Mesendoderm (in vitro differentiated cells): ENCODE measurements at regions not wholly inside any gene's neighbourhood (a gene's known extent, or its start where the extent isn't known, plus 50 kb on each side); places are given as distances from the start of the nearest gene placed in this dataset.

ENCODE experiments used
- DNase-seq: peaks from one replicate; pipeline ENCODE4 v3.0.0; 2013
- H2AK5ac ChIP-seq: 2 replicates; pipeline ENCODE4 v1.6.1; 2013; ENCODE audit warnings: low read length, inconsistent platforms
- H2BK120ac ChIP-seq: 2 replicates; pipeline ENCODE4 v1.6.1; 2013; ENCODE audit warnings: low read depth, mild to moderate bottlenecking, low read length, moderate library complexity, mixed read lengths
- H2BK15ac ChIP-seq: replicated peaks from 2 replicates; pipeline ENCODE4 v1.6.1; 2013; ENCODE audit warnings: low read depth, mild to moderate bottlenecking, moderate library complexity
- H2BK5ac ChIP-seq: 2 replicates; pipeline ENCODE4 v1.6.1; 2013; ENCODE audit warnings: low read length, inconsistent platforms
- H3K18ac ChIP-seq: 2 replicates; pipeline ENCODE4 v1.6.1; 2013; ENCODE audit warnings: mild to moderate bottlenecking, low read length, mixed read lengths
- H3K23ac ChIP-seq: one replicate; pipeline ENCODE4 v1.6.1; 2013; ENCODE audit warnings: low read length
- H3K27ac ChIP-seq: 2 replicates; pipeline ENCODE4 v1.5.1; 2013; ENCODE audit warnings: low read depth, mild to moderate bottlenecking, inconsistent platforms, low read length, moderate library complexity
- H3K27me3 ChIP-seq: 2 replicates; pipeline ENCODE4 v1.6.1; 2013; ENCODE audit warnings: low read length, control low read depth, mild to moderate bottlenecking, inconsistent platforms; ENCODE audit not compliant: insufficient read depth, poor library complexity
- H3K36me3 ChIP-seq: 2 replicates; pipeline ENCODE4 v1.6.1; 2013; ENCODE audit warnings: low read length, inconsistent platforms; ENCODE audit not compliant: control insufficient read depth, insufficient read depth
- H3K4ac ChIP-seq: one replicate; pipeline ENCODE4 v1.6.1; 2013; ENCODE audit warnings: low read depth, mild to moderate bottlenecking, low read length, moderate library complexity
- H3K4me1 ChIP-seq: 2 replicates; pipeline ENCODE4 v1.6.1; 2013; ENCODE audit warnings: low read depth, low read length, inconsistent platforms; ENCODE audit not compliant: control insufficient read depth
- H3K4me2 ChIP-seq: 2 replicates; pipeline ENCODE4 v1.6.1; 2013; ENCODE audit warnings: low read length
- H3K4me3 ChIP-seq: 2 replicates; pipeline ENCODE4 v1.5.1; 2013; ENCODE audit warnings: mild to moderate bottlenecking, low read length
- H3K56ac ChIP-seq: one replicate; pipeline ENCODE4 v1.6.1; 2013; ENCODE audit warnings: low read length
- H3K79me1 ChIP-seq: 2 replicates; pipeline ENCODE4 v1.6.1; 2013; ENCODE audit warnings: low read length, inconsistent platforms
- H3K79me2 ChIP-seq: 2 replicates; pipeline ENCODE4 v1.6.1; 2013; ENCODE audit warnings: mild to moderate bottlenecking, low read length; ENCODE audit not compliant: control insufficient read depth, insufficient read depth
- H3K9ac ChIP-seq: 2 replicates; pipeline ENCODE4 v1.6.1; 2013; ENCODE audit warnings: low read length, inconsistent platforms
- H4K5ac ChIP-seq: one replicate; pipeline ENCODE4 v1.6.1; 2013; ENCODE audit warnings: low read length
- H4K8ac ChIP-seq: one replicate; pipeline ENCODE4 v1.6.1; 2013; ENCODE audit warnings: low read depth, mild to moderate bottlenecking, control low read depth, low read length, moderate library complexity
- WGBS: extraction: QIAGEN DNeasy Blood & Tissue Kit; methylation state at CpG from one replicate; pipeline ENCODE4 v1.1.7; 2013; ENCODE audit warnings: low lambda C conversion rate, missing lambda C conversion rate; ENCODE audit not compliant: insufficient coverage; ENCODE audit errors: extremely low coverage; 5-methylcytosine and 5-hydroxymethylcytosine counted together

- H3K4me3 ChIP-seq, result no peak overlapping the region
- no peak overlapping the region for H3K27ac ChIP-seq
- DNase-seq, result no peak
- H4K5ac ChIP-seq, result no peak overlapping the region
- no peak overlapping the region for H2BK120ac ChIP-seq
- no peak overlapping the region for H4K8ac ChIP-seq
- H3K23ac ChIP-seq, result no peak overlapping the region
- no peak overlapping the region for H3K56ac ChIP-seq
- H3K27me3 ChIP-seq, result no peaks in the 10 kb centered on the region
- no peak overlapping the region for H3K9ac ChIP-seq
- H3K4ac ChIP-seq, result no peak overlapping the region
- no peak overlapping the region for H3K18ac ChIP-seq
- H3K79me2 ChIP-seq, result no peaks in the 10 kb centered on the region
- no peaks in the 10 kb centered on the region for H3K4me1 ChIP-seq
- no peaks in the 10 kb centered on the region for H3K79me1 ChIP-seq
- H2AK5ac ChIP-seq, result no peak overlapping the region
- no peak overlapping the region for H2BK15ac ChIP-seq
- H2BK5ac ChIP-seq, result no peak overlapping the region
- H3K4me2 ChIP-seq, result no peak overlapping the region
- no peaks in the 10 kb centered on the region for H3K36me3 ChIP-seq
Observed at GRCh38 chr3:180287703-180288102, 251.0 kb upstream of the PEX5L start.

- Histone ChIP-seq H3K4me3 (no peak overlapping the region), H3K9ac (no peak overlapping the region), H2BK5ac (no peak overlapping the region), H2BK120ac (no peak overlapping the region), H3K18ac (no peak overlapping the region), H2AK5ac (no peak overlapping the region), H4K8ac (no peak overlapping the region), H3K79me2 (no peaks in the 10 kb centered on the region), H3K79me1 (no peaks in the 10 kb centered on the region), H3K27me3 (no peaks in the 10 kb centered on the region), H2BK15ac (no peak overlapping the region), H3K27ac (no peak overlapping the region), H3K23ac (no peak overlapping the region), H4K5ac (no peak overlapping the region), H3K4me2 (no peak overlapping the region), H3K4ac (no peak overlapping the region), H3K36me3 (no peaks in the 10 kb centered on the region), H3K56ac (no peak overlapping the region), H3K4me1 (no peaks in the 10 kb centered on the region)
- no CpG with 5 or more reads among the region's 2 CpGs for WGBS
- no peak for DNase-seq
Observed at GRCh38 chr3:180288816-180289215, 252.1 kb upstream of the PEX5L start.

- Histone ChIP-seq H2BK5ac (no peak overlapping the region), H3K4me1 (no peaks in the 10 kb centered on the region), H3K4me3 (no peak overlapping the region), H3K4ac (no peak overlapping the region), H3K27ac (no peak overlapping the region), H3K56ac (no peak overlapping the region), H3K18ac (no peak overlapping the region), H3K79me1 (no peaks in the 10 kb centered on the region), H3K4me2 (no peak overlapping the region), H3K79me2 (no peaks in the 10 kb centered on the region), H2BK120ac (no peak overlapping the region), H3K23ac (no peak overlapping the region), H4K8ac (no peak overlapping the region), H3K27me3 (no peaks in the 10 kb centered on the region), H2BK15ac (no peak overlapping the region), H3K9ac (no peak overlapping the region), H2AK5ac (no peak overlapping the region), H3K36me3 (no peaks in the 10 kb centered on the region), H4K5ac (no peak overlapping the region)
- no peak for DNase-seq
Observed at GRCh38 chr3:180290300-180290699, 253.6 kb upstream of the PEX5L start.

- H3K4me3 ChIP-seq, result no peak overlapping the region
- no peaks in the 10 kb centered on the region for H3K27me3 ChIP-seq
- no peaks in the 10 kb centered on the region for H3K36me3 ChIP-seq
- H4K5ac ChIP-seq, result no peak overlapping the region
- no peak overlapping the region for H3K23ac ChIP-seq
- no peak overlapping the region for H3K9ac ChIP-seq
- no peak overlapping the region for H3K56ac ChIP-seq
- H2BK15ac ChIP-seq, result no peak overlapping the region
- H3K79me2 ChIP-seq, result no peaks in the 10 kb centered on the region
- no peak overlapping the region for H2AK5ac ChIP-seq
- WGBS, result no CpG with 5 or more reads among the region's 1 CpG
- H2BK120ac ChIP-seq, result no peak overlapping the region
- no peak overlapping the region for H3K4me2 ChIP-seq
- H4K8ac ChIP-seq, result no peak overlapping the region
- no peak overlapping the region for H2BK5ac ChIP-seq
- DNase-seq, result no peak
- H3K27ac ChIP-seq, result no peak overlapping the region
- no peak overlapping the region for H3K4ac ChIP-seq
- no peak overlapping the region for H3K18ac ChIP-seq
- H3K4me1 ChIP-seq, result no peaks in the 10 kb centered on the region
- no peaks in the 10 kb centered on the region for H3K79me1 ChIP-seq
Observed at GRCh38 chr3:180294282-180295027, 257.7 kb upstream of the PEX5L start.

GRCh38 chr3:180295811-180296210, 259.1 kb upstream of the PEX5L start:
- Histone ChIP-seq H3K27ac (no peak overlapping the region), H3K79me2 (no peaks in the 10 kb centered on the region), H3K4ac (no peak overlapping the region), H3K36me3 (no peaks in the 10 kb centered on the region), H3K4me3 (no peak overlapping the region), H4K5ac (no peak overlapping the region), H3K56ac (no peak overlapping the region), H4K8ac (no peak overlapping the region), H3K9ac (no peak overlapping the region), H3K4me1 (no peaks in the 10 kb centered on the region), H3K27me3 (no peaks in the 10 kb centered on the region), H2BK120ac (no peak overlapping the region), H2BK15ac (no peak overlapping the region), H2AK5ac (no peak overlapping the region), H3K79me1 (no peaks in the 10 kb centered on the region), H2BK5ac (no peak overlapping the region), H3K18ac (no peak overlapping the region), H3K23ac (no peak overlapping the region), H3K4me2 (no peak overlapping the region)
- WGBS, result no CpG with 5 or more reads among the region's 2 CpGs
- peak; percentile 59 for DNase-seq

GRCh38 chr3:180296971-180297370, 260.2 kb upstream of the PEX5L start:
- H3K9ac ChIP-seq, result no peak overlapping the region
- no peak overlapping the region for H4K8ac ChIP-seq
- no peak overlapping the region for H3K56ac ChIP-seq
- H3K79me1 ChIP-seq, result no peaks in the 10 kb centered on the region
- no CpG with 5 or more reads among the region's 5 CpGs for WGBS
- H3K18ac ChIP-seq, result no peak overlapping the region
- H3K36me3 ChIP-seq, result no peaks in the 10 kb centered on the region
- no peak overlapping the region for H4K5ac ChIP-seq
- no peaks in the 10 kb centered on the region for H3K4me1 ChIP-seq
- H2BK15ac ChIP-seq, result no peak overlapping the region
- no peak overlapping the region for H2BK120ac ChIP-seq
- no peak overlapping the region for H3K4me2 ChIP-seq
- no peak overlapping the region for H3K4ac ChIP-seq
- no peak overlapping the region for H3K27ac ChIP-seq
- no peak overlapping the region for H2AK5ac ChIP-seq
- no peak overlapping the region for H3K4me3 ChIP-seq
- no peaks in the 10 kb centered on the region for H3K27me3 ChIP-seq
- no peaks in the 10 kb centered on the region for H3K79me2 ChIP-seq
- no peak overlapping the region for H2BK5ac ChIP-seq
- DNase-seq, result no peak
- no peak overlapping the region for H3K23ac ChIP-seq
